Left lung (tissue), 4 donors: ENCODE measurements at regions not wholly inside any gene's neighbourhood (a gene's known extent, or its start where the extent isn't known, plus 50 kb on each side); places are given as distances from the start of the nearest gene placed in this dataset.

ENCODE experiments used
- ATAC-seq: fragments of 200-7000 bp; cut with Tn5 transposase; one replicate; pipeline ENCODE4 v1.9.1; 2020; ENCODE audit warnings: moderate library complexity
- DNase-seq, 4 donors: peaks; one replicate each; pipeline ENCODE4 v3.0.0-alpha.2; 2013 to 2020
- H3K27ac ChIP-seq, 2 donors: fragments of 200-600 bp; sonication (generic) in 1 of 2; one replicate each; pipeline versions ENCODE4 v1.5.0 to v1.8.0; 2020 to 2021
- H3K27me3 ChIP-seq, 2 donors: fragments of 200-600 bp; sonication (generic) in 1 of 2; one replicate each; pipeline versions ENCODE4 v1.5.0 to v1.8.0; 2020 to 2021
- H3K36me3 ChIP-seq, 2 donors: fragments of 200-600 bp; sonication (generic) in 1 of 2; one replicate each; pipeline versions ENCODE4 v1.5.0 to v1.8.0; 2020 to 2021
- H3K4me1 ChIP-seq, 2 donors: fragments of 200-600 bp; one replicate each; pipeline ENCODE4 v1.8.0; 2021
- H3K4me3 ChIP-seq, 2 donors: fragments of 200-600 bp; sonication (generic) in 1 of 2; one replicate each; pipeline versions ENCODE4 v1.5.0 to v1.8.0; 2020 to 2021; ENCODE audit warnings: mild to moderate bottlenecking in 1 of 2
- H3K9me3 ChIP-seq, 2 donors: fragments of 200-600 bp; sonication (generic) in 1 of 2; one replicate each; pipeline versions ENCODE4 v1.5.0 to v1.8.0; 2020 to 2021
- intact Hi-C, 2 donors: fragments of 100-400 bp; cut with DNase I; formaldehyde crosslinking; loops; one replicate each; pipeline versions ENCODE4 v1.11.2 to v1.14.2; 2022
- TF ChIP-seq, protein P1 (sequence below), 2 donors: fragments of 200-600 bp; sonication (generic) in 1 of 2; IDR thresholded peaks; one replicate each; pipeline versions ENCODE4 v1.5.0 to v1.8.0; 2021; ENCODE audit warnings: antibody characterized with exemption in 2 of 2
- donor health status: DM: no; HTN: yes; CAD: no.
- donor health status: DM: no; HTN: no; CAD: no.

DNA sequence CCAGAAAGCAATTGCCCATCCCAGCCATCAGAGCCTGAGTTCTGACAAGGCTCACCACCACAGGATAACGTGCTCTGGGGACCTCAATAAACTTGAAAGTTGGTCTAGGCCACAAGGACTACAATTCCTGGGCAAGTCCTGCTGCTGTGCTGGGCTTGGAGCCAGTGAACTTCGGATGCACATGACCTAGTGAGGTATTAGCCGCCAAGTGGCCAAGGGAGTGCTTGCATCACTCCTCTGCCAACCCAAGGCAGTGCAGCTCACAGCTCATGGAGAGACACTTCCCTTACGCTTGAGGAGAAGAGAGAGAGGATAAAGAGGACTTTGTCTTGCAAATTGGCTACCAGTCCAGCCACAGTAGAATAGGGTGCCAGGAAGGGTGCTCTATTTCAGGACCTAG lies 219.6 kb downstream of the MBD2 start:
- no peaks in the 10 kb centered on the region for H3K4me1 ChIP-seq
- ATAC-seq = no peak
- H3K9me3 ChIP-seq = peaks cover 0 to 2% of the 10 kb centered on the region in 2 donors
- no peaks in the 10 kb centered on the region for H3K36me3 ChIP-seq
- no peak for DNase-seq
- intact Hi-C loops = no loop called here
- H3K27me3 ChIP-seq = no peaks in the 10 kb centered on the region
- TF ChIP-seq, protein P1, sequence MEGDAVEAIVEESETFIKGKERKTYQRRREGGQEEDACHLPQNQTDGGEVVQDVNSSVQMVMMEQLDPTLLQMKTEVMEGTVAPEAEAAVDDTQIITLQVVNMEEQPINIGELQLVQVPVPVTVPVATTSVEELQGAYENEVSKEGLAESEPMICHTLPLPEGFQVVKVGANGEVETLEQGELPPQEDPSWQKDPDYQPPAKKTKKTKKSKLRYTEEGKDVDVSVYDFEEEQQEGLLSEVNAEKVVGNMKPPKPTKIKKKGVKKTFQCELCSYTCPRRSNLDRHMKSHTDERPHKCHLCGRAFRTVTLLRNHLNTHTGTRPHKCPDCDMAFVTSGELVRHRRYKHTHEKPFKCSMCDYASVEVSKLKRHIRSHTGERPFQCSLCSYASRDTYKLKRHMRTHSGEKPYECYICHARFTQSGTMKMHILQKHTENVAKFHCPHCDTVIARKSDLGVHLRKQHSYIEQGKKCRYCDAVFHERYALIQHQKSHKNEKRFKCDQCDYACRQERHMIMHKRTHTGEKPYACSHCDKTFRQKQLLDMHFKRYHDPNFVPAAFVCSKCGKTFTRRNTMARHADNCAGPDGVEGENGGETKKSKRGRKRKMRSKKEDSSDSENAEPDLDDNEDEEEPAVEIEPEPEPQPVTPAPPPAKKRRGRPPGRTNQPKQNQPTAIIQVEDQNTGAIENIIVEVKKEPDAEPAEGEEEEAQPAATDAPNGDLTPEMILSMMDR (IDR thresholded peaks at IDR 0.05) = no peak
- H3K4me3 ChIP-seq = no peak overlapping the region
- H3K27ac ChIP-seq = no peak overlapping the region

DNA sequence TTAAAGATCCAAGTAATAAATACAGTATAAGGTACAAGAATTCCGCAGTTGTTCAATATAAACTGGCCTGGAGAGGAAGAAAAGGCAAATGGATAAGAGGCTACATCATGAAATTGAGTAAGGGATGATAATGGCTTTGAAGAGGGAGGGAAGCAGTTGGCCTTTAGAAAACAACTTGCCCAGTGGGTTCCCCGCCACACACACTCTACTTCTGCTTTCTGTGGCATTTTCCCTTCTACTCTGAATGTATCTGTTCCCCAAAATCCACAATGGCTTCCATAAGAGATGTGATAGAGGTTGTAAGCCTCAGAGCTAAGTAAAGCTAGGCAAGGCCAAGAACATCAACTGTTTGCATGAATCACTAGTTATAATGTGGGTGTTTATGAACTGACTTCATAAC lies 221.3 kb downstream of the MBD2 start:
- no peaks in the 10 kb centered on the region for H3K4me1 ChIP-seq
- intact Hi-C loops = no loop called here
- H3K27me3 ChIP-seq = no peaks in the 10 kb centered on the region
- no peak for DNase-seq
- H3K9me3 ChIP-seq = peaks cover 0 to 2% of the 10 kb centered on the region in 2 donors
- TF ChIP-seq, protein P1 (IDR thresholded peaks at IDR 0.05) = no peak
- no peak for ATAC-seq
- H3K36me3 ChIP-seq = no peaks in the 10 kb centered on the region
- H3K4me3 ChIP-seq = no peak overlapping the region
- H3K27ac ChIP-seq = no peak overlapping the region

DNA sequence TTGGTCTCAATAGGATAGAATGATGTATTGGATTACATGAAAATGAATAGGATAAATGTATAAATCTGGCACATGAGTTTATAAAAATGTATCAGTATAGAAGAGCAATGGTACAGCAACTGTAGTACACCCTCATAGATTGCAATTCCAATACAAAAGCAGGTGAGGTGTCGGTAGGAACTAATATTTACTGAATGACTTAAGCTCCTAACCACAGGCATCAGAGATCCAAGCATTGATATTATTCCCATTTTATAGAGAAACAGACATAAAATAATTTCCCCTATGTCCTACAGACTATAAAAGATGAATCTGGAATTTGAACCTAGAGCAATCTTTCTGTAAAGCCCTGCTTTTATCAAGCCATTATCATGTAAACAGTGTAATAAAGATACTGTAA lies 227.4 kb downstream of the MBD2 start:
- Histone ChIP-seq H3K9me3 (no peaks in the 10 kb centered on the region), H3K27me3 (no peaks in the 10 kb centered on the region), H3K36me3 (no peaks in the 10 kb centered on the region), H3K4me3 (no peak overlapping the region), H3K27ac (no peak overlapping the region), H3K4me1 (no peaks in the 10 kb centered on the region)
- no peak for DNase-seq
- TF ChIP-seq, protein P1 (IDR thresholded peaks at IDR 0.05) = no peak
- intact Hi-C loops = no loop called here
- no peak for ATAC-seq

- intact Hi-C loops = no loop called here
- ATAC-seq (no peak), DNase-seq (no peak)
- no peak overlapping the region for H3K4me3 ChIP-seq
- H3K27me3 ChIP-seq = no peaks in the 10 kb centered on the region
- H3K9me3 ChIP-seq = no peaks in the 10 kb centered on the region
- H3K4me1 ChIP-seq = no peaks in the 10 kb centered on the region
- H3K27ac ChIP-seq = no peak overlapping the region
- H3K36me3 ChIP-seq = no peaks in the 10 kb centered on the region
- TF ChIP-seq, protein P1 (IDR thresholded peaks at IDR 0.05) = no peak
Measured at GRCh38 chr18:53994016-53994415, 230.5 kb downstream of the MBD2 start.

DNA sequence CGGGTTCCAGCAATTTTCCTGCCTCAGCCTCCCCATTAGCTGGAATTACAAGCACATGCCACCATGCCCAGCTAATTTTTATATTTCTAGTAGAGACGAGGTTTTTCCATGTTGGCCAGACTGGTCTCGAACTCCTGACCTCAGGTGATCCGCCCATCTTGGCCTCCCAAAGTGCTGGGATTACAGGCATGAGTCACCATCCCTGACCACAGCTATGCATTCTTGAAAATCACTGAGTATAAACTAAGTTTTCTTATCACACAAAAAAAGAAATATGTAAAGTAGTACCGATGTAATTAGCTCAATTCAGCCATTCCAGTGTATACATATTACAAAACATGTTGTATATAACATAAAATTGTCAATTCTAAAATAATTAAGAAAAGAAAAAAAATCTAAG lies 232.7 kb downstream of the MBD2 start:
- intact Hi-C loops = no loop called here
- no peaks in the 10 kb centered on the region for H3K4me1 ChIP-seq
- H3K27me3 ChIP-seq = no peaks in the 10 kb centered on the region
- H3K27ac ChIP-seq = no peak overlapping the region
- no peak for DNase-seq
- TF ChIP-seq, protein P1 (IDR thresholded peaks at IDR 0.05) = no peak
- no peaks in the 10 kb centered on the region for H3K9me3 ChIP-seq
- H3K36me3 ChIP-seq = no peaks in the 10 kb centered on the region
- H3K4me3 ChIP-seq = no peak overlapping the region
- ATAC-seq = no peak
